ENCODE measurements at regions not wholly inside any gene's neighbourhood (a gene's known extent, or its start where the extent isn't known, plus 50 kb on each side); places are given as distances from the start of the nearest gene placed in this dataset.
"Not testable (repeated sequence)": the region's sequence is repeated elsewhere in the genome, so short reads cannot be mapped to it uniquely, and the experiment has no call there.

DNA sequence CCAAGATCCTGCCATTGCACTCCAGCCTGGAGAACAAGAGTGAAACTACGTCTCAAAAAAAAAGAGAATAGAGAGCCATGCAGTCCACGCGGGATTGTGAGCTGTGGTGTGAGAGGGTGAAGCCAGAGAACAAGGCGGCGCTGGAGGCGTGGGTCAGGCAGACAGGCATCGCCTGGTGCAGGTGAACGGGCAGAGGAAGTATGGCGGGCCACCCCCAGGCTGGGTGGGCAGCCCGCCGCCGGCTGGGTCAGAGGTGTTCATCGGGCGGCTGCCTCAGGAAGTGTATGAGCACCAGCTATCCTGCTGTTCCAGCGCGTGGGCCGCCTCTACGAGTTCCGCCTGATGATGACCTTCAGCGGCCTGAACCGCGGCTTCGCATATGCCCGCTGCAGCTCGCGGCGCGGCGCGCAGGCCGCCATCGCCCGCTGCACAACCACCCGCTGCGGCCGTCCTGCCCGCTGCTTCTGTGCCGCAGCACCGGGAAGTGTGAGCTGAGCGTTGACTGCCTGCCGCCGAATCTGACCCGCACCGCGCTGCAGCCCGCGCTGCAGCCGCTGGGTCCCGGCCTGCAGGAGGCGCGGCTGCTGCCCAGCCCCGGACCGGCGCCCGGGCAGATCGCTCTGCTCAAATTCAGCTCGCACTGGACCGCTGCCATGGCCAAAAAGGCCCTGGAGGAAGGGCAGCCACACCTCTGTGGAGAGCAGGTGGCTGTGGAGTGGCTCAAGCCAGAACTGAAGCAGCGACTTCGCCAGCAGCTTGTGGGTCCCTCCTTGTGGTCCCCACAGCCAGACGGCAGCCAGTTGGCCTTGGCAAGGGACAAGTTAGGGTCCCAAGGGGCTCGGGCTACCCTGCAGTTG lies 95.5 kb upstream of the PLEKHM1 start:
- TF ChIP-seq, protein P1, sequence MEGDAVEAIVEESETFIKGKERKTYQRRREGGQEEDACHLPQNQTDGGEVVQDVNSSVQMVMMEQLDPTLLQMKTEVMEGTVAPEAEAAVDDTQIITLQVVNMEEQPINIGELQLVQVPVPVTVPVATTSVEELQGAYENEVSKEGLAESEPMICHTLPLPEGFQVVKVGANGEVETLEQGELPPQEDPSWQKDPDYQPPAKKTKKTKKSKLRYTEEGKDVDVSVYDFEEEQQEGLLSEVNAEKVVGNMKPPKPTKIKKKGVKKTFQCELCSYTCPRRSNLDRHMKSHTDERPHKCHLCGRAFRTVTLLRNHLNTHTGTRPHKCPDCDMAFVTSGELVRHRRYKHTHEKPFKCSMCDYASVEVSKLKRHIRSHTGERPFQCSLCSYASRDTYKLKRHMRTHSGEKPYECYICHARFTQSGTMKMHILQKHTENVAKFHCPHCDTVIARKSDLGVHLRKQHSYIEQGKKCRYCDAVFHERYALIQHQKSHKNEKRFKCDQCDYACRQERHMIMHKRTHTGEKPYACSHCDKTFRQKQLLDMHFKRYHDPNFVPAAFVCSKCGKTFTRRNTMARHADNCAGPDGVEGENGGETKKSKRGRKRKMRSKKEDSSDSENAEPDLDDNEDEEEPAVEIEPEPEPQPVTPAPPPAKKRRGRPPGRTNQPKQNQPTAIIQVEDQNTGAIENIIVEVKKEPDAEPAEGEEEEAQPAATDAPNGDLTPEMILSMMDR (IDR thresholded peaks at IDR 0.05; ENCODE audit: low read length), result not testable (repeated sequence)
- TF ChIP-seq EZH2 (optimal IDR thresholded peaks at IDR 0.05; ENCODE audit: low read depth, low read length); EZH2phosphoT487 (IDR thresholded peaks at IDR 0.05; ENCODE audit: low read length): not testable (repeated sequence)

Measured in MM.1S (cell line).